ENCODE measurements at regions not wholly inside any gene's neighbourhood (a gene's known extent, or its start where the extent isn't known, plus 50 kb on each side); places are given as distances from the start of the nearest gene placed in this dataset.

DNA sequence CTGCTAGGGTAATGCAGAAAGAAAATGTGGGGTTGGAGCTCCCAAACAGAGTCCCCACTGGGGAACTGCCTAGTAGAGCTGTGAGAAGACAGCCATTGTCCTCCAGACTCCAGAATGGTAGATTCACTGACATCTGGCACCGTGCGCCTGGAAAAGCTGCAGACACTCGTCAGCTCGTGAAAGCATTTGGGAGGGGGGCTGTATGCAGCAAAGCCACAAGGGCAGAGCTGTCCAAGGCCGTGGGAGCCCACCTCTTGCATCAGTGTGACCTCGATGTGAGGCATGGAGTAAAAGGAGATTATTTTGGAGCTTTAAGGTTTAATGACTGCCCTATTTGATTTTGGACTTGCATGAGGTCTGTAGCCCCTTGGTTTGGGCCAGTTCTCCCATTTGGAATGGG is 242.9 kb downstream of the VGLL3 start:
- TF ChIP-seq, protein P1, sequence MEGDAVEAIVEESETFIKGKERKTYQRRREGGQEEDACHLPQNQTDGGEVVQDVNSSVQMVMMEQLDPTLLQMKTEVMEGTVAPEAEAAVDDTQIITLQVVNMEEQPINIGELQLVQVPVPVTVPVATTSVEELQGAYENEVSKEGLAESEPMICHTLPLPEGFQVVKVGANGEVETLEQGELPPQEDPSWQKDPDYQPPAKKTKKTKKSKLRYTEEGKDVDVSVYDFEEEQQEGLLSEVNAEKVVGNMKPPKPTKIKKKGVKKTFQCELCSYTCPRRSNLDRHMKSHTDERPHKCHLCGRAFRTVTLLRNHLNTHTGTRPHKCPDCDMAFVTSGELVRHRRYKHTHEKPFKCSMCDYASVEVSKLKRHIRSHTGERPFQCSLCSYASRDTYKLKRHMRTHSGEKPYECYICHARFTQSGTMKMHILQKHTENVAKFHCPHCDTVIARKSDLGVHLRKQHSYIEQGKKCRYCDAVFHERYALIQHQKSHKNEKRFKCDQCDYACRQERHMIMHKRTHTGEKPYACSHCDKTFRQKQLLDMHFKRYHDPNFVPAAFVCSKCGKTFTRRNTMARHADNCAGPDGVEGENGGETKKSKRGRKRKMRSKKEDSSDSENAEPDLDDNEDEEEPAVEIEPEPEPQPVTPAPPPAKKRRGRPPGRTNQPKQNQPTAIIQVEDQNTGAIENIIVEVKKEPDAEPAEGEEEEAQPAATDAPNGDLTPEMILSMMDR (IDR thresholded peaks at IDR 0.05) = no peak
- Mint-ChIP-seq H3K4me3 (no peak overlapping the region), H3K27me3 (ENCODE audit: low read depth, poor library complexity) (no peaks in the 10 kb centered on the region), H3K9me3 (no peaks in the 10 kb centered on the region), H3K36me3 (ENCODE audit: low read depth) (no peaks in the 10 kb centered on the region), H3K4me1 (no peaks in the 10 kb centered on the region), H3K27ac (no peak overlapping the region)
- DNase-seq = no peak

DNA sequence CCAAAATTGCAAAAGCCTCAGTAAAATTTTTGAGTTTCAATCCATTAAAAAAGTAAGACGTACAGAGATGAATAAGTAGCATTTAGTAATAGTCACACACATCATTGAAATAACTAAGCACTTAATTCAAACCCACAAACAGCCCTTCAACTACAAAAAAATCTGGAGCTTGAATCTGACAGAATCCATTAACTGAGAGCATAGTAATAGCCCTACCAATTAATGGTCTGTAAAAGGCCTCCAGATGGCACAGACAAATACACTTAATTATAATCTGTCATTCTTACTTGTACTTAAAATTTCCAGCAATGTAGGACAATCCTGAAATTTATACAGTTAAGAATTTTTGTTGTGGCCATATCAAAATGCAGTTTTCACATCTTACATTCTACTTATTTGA is 246.9 kb downstream of the VGLL3 start:
- H3K27ac Mint-ChIP-seq = no peak overlapping the region
- TF ChIP-seq, protein P1 (IDR thresholded peaks at IDR 0.05) = no peak
- DNase-seq = no peak
- H3K4me1 Mint-ChIP-seq = no peaks in the 10 kb centered on the region
- H3K36me3 Mint-ChIP-seq (ENCODE audit: low read depth) = no peaks in the 10 kb centered on the region
- no peaks in the 10 kb centered on the region for H3K9me3 Mint-ChIP-seq
- H3K4me3 Mint-ChIP-seq = no peak overlapping the region
- no peaks in the 10 kb centered on the region for H3K27me3 Mint-ChIP-seq (ENCODE audit: low read depth, poor library complexity)

DNA sequence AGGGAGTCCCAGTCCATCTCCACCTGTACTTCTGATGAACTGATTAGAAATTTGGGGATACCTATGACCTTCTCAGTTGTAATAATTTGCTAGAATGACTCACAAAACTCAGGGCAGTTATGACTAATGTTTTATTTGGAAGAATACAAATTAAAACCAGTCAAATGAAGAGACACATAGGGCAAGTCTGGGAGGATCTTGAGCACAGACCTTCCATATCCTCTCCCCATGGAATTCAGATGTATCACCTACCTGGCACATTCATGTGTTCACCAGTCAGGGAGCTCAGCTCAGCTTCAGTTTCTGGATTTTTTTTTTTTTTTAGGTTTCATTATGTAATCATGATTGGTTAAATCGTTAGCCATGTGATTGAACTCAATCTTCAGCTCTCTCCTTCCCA is 247.7 kb downstream of the VGLL3 start:
- H3K36me3 Mint-ChIP-seq (ENCODE audit: low read depth) = no peaks in the 10 kb centered on the region
- no peak overlapping the region for H3K27ac Mint-ChIP-seq
- no peaks in the 10 kb centered on the region for H3K27me3 Mint-ChIP-seq (ENCODE audit: low read depth, poor library complexity)
- DNase-seq = no peak
- no peak overlapping the region for H3K4me3 Mint-ChIP-seq
- TF ChIP-seq, protein P1 (IDR thresholded peaks at IDR 0.05) = no peak
- H3K9me3 Mint-ChIP-seq = no peaks in the 10 kb centered on the region
- H3K4me1 Mint-ChIP-seq = no peaks in the 10 kb centered on the region

DNA sequence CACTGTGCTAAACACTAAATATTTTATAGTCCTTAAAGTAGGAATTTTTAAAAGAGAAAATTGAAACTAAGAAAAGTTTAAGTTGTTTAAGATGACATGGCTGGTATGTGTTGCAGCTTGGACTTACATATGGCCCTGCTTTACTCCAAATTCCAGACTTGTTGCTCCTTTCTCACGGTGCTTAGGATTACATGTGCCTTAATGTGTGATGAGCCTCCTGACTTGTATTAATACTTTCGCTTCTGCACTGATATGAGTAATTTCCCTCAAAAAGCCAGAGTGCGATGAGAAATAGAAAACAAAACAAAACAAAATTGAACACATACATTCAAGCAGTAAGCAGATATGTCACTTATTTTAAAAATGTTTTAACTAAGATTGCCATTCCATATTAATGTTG is 250.2 kb downstream of the VGLL3 start:
- Mint-ChIP-seq H3K36me3 (ENCODE audit: low read depth) (no peaks in the 10 kb centered on the region), H3K4me1 (no peaks in the 10 kb centered on the region), H3K4me3 (no peak overlapping the region), H3K27me3 (ENCODE audit: low read depth, poor library complexity) (no peaks in the 10 kb centered on the region), H3K27ac (no peak overlapping the region), H3K9me3 (no peaks in the 10 kb centered on the region)
- TF ChIP-seq, protein P1 (IDR thresholded peaks at IDR 0.05) = no peak
- DNase-seq = no peak

DNA sequence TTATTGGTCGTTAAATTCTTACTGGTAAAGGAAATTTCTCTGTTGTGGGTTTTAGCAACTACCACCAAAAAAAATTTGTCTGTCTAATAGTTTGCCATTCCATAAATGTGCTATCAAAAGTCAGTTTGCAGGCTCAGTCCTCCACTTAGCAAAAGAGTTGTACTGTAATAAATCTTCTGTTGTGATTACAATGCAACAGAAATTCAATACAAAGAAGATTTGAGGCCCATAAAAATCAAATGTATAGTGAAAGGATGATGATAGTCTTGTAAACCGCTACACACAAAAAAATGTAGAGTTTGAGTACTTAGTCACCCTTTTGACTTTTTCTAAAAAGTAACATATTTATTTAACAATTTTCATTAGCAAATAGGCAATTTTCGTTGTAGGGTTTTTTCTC is 251.7 kb downstream of the VGLL3 start:
- Mint-ChIP-seq H3K4me3 (no peak overlapping the region), H3K27ac (no peak overlapping the region), H3K9me3 (no peaks in the 10 kb centered on the region), H3K36me3 (ENCODE audit: low read depth) (no peaks in the 10 kb centered on the region), H3K4me1 (no peaks in the 10 kb centered on the region), H3K27me3 (ENCODE audit: low read depth, poor library complexity) (no peaks in the 10 kb centered on the region)
- no peak for DNase-seq
- TF ChIP-seq, protein P1 (IDR thresholded peaks at IDR 0.05) = no peak

DNA sequence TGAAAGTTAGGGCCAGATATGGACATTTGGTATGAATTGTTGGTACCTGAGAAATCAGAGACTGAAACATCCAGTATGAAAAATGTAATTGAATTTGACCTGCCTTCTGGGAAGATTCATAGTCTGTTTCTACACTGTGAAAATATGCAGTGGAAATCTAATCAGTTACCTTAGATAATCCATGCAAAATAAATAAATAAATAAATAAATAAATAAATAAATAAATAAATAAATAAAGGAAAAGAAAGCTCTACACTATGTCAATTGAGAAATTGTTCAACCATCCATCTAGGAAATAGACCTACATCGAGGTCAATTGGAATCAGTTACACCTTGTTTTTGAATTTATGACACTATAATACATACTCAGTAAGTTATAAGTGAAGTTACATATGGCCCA is 252.3 kb downstream of the VGLL3 start:
- Mint-ChIP-seq H3K27me3 (ENCODE audit: low read depth, poor library complexity) (no peaks in the 10 kb centered on the region), H3K4me1 (no peaks in the 10 kb centered on the region), H3K4me3 (no peak overlapping the region), H3K36me3 (ENCODE audit: low read depth) (no peaks in the 10 kb centered on the region), H3K9me3 (no peaks in the 10 kb centered on the region), H3K27ac (no peak overlapping the region)
- DNase-seq = no peak
- TF ChIP-seq, protein P1 (IDR thresholded peaks at IDR 0.05) = no peak
